ENCODE measurements at regions not wholly inside any gene's neighbourhood (a gene's known extent, or its start where the extent isn't known, plus 50 kb on each side); places are given as distances from the start of the nearest gene placed in this dataset.

- Histone ChIP-seq H3K36me3 (ENCODE audit: control insufficient read depth in 2 of 2, insufficient read depth in 2 of 2, low read length in 1 of 2) (no peaks in the 10 kb centered on the region), H3K27me3 (replicated peaks in 1 of 2; ENCODE audit: control insufficient read depth in 2 of 2, insufficient read depth in 2 of 2, low read length in 1 of 2) (no peaks in the 10 kb centered on the region), H3K9ac (ENCODE audit: control insufficient read depth, insufficient read depth, low read length) (no peak overlapping the region), H3K4me2 (ENCODE audit: control insufficient read depth, insufficient read depth) (no peak overlapping the region), H2AFZ (ENCODE audit: control insufficient read depth, low read depth, low read length) (no peak overlapping the region), H3K9me3 (replicated peaks; ENCODE audit: control insufficient read depth, insufficient read depth, low read length) (no peaks in the 10 kb centered on the region; the same call in 1 of the 3 replicates), H4K20me1 (ENCODE audit: control insufficient read depth, insufficient read depth) (no peaks in the 10 kb centered on the region), H3K4me3 (no peak overlapping the region), H3K79me2 (ENCODE audit: control insufficient read depth, insufficient read depth, low read length) (no peaks in the 10 kb centered on the region), H3K4me1 (ENCODE audit: control insufficient read depth, insufficient read depth, low read length) (no peaks in the 10 kb centered on the region), H3K27ac (ENCODE audit: control insufficient read depth, insufficient read depth) (no peak overlapping the region)
- BruUV-seq (replicated peaks) = no TSS peak
- no peak for ATAC-seq
- TF ChIP-seq MTA3 (IDR thresholded peaks at IDR 0.05; ENCODE audit: borderline replicate concordance, low read length) = no peak
- TF ChIP-seq, protein P1, sequence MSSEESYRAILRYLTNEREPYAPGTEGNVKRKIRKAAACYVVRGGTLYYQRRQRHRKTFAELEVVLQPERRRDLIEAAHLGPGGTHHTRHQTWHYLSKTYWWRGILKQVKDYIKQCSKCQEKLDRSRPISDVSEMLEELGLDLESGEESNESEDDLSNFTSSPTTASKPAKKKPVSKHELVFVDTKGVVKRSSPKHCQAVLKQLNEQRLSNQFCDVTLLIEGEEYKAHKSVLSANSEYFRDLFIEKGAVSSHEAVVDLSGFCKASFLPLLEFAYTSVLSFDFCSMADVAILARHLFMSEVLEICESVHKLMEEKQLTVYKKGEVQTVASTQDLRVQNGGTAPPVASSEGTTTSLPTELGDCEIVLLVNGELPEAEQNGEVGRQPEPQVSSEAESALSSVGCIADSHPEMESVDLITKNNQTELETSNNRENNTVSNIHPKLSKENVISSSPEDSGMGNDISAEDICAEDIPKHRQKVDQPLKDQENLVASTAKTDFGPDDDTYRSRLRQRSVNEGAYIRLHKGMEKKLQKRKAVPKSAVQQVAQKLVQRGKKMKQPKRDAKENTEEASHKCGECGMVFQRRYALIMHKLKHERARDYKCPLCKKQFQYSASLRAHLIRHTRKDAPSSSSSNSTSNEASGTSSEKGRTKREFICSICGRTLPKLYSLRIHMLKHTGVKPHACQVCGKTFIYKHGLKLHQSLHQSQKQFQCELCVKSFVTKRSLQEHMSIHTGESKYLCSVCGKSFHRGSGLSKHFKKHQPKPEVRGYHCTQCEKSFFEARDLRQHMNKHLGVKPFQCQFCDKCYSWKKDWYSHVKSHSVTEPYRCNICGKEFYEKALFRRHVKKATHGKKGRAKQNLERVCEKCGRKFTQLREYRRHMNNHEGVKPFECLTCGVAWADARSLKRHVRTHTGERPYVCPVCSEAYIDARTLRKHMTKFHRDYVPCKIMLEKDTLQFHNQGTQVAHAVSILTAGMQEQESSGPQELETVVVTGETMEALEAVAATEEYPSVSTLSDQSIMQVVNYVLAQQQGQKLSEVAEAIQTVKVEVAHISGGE (CRISPR knock-in tag; IDR thresholded peaks at IDR 0.05) = no peak
- TF ChIP-seq, protein P2, sequence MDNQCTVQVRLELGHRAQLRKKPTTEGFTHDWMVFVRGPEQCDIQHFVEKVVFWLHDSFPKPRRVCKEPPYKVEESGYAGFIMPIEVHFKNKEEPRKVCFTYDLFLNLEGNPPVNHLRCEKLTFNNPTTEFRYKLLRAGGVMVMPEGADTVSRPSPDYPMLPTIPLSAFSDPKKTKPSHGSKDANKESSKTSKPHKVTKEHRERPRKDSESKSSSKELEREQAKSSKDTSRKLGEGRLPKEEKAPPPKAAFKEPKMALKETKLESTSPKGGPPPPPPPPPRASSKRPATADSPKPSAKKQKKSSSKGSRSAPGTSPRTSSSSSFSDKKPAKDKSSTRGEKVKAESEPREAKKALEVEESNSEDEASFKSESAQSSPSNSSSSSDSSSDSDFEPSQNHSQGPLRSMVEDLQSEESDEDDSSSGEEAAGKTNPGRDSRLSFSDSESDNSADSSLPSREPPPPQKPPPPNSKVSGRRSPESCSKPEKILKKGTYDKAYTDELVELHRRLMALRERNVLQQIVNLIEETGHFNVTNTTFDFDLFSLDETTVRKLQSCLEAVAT (IDR thresholded peaks at IDR 0.05) = no peak
- TF ChIP-seq CHD1 (IDR thresholded peaks at IDR 0.05; ENCODE audit: low read depth, low read length) = no peak
- no peak for TF ChIP-seq SIX5 (IDR thresholded peaks at IDR 0.05; ENCODE audit: low read depth, low read length, severe bottlenecking)
- no peak for TF ChIP-seq ZNF217 (IDR thresholded peaks at IDR 0.05)
- no peak for TF ChIP-seq EGR1 (IDR thresholded peaks at IDR 0.05; ENCODE audit: borderline replicate concordance in 1 of 2, low read depth in 2 of 2, low read length in 2 of 2)
- TF ChIP-seq, protein P3, sequence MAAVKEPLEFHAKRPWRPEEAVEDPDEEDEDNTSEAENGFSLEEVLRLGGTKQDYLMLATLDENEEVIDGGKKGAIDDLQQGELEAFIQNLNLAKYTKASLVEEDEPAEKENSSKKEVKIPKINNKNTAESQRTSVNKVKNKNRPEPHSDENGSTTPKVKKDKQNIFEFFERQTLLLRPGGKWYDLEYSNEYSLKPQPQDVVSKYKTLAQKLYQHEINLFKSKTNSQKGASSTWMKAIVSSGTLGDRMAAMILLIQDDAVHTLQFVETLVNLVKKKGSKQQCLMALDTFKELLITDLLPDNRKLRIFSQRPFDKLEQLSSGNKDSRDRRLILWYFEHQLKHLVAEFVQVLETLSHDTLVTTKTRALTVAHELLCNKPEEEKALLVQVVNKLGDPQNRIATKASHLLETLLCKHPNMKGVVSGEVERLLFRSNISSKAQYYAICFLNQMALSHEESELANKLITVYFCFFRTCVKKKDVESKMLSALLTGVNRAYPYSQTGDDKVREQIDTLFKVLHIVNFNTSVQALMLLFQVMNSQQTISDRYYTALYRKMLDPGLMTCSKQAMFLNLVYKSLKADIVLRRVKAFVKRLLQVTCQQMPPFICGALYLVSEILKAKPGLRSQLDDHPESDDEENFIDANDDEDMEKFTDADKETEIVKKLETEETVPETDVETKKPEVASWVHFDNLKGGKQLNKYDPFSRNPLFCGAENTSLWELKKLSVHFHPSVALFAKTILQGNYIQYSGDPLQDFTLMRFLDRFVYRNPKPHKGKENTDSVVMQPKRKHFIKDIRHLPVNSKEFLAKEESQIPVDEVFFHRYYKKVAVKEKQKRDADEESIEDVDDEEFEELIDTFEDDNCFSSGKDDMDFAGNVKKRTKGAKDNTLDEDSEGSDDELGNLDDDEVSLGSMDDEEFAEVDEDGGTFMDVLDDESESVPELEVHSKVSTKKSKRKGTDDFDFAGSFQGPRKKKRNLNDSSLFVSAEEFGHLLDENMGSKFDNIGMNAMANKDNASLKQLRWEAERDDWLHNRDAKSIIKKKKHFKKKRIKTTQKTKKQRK (IDR thresholded peaks at IDR 0.05; ENCODE audit: low read depth, low read length) = no peak
- TF ChIP-seq CBFB (IDR thresholded peaks at IDR 0.05; ENCODE audit: low read depth) = no peak
- TF ChIP-seq TCF7 (IDR thresholded peaks at IDR 0.05; ENCODE audit: borderline replicate concordance) = no peak
- TF ChIP-seq ZBED1 (IDR thresholded peaks at IDR 0.05; ENCODE audit: borderline replicate concordance) = no peak
- no peak for TF ChIP-seq KDM1A (IDR thresholded peaks at IDR 0.05; ENCODE audit: borderline replicate concordance)
- TF ChIP-seq NFXL1 (IDR thresholded peaks at IDR 0.05; ENCODE audit: borderline replicate concordance) = no peak
- TF ChIP-seq, protein P4, sequence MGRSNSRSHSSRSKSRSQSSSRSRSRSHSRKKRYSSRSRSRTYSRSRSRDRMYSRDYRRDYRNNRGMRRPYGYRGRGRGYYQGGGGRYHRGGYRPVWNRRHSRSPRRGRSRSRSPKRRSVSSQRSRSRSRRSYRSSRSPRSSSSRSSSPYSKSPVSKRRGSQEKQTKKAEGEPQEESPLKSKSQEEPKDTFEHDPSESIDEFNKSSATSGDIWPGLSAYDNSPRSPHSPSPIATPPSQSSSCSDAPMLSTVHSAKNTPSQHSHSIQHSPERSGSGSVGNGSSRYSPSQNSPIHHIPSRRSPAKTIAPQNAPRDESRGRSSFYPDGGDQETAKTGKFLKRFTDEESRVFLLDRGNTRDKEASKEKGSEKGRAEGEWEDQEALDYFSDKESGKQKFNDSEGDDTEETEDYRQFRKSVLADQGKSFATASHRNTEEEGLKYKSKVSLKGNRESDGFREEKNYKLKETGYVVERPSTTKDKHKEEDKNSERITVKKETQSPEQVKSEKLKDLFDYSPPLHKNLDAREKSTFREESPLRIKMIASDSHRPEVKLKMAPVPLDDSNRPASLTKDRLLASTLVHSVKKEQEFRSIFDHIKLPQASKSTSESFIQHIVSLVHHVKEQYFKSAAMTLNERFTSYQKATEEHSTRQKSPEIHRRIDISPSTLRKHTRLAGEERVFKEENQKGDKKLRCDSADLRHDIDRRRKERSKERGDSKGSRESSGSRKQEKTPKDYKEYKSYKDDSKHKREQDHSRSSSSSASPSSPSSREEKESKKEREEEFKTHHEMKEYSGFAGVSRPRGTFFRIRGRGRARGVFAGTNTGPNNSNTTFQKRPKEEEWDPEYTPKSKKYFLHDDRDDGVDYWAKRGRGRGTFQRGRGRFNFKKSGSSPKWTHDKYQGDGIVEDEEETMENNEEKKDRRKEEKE (IDR thresholded peaks at IDR 0.05) = no peak
- TF ChIP-seq MTA2 (IDR thresholded peaks at IDR 0.05; ENCODE audit: low read depth) = no peak
- POLR2A ChIA-PET = interaction anchor here (0.5 kb wide), 1 partner anchor 426 kb away, joined by 3 read pairs; no protein-coding TSS in a partner anchor
- in situ Hi-C loops (cut with MboI) = no loop called here
- RAD21 ChIA-PET (ENCODE audit: unreplicated experiment) = no interaction called here
- CTCF ChIA-PET = no interaction called here
- intact Hi-C loops (cut with micrococcal nuclease; ENCODE audit: unreplicated experiment) = no loop called here
- SMC1A ChIA-PET (ENCODE audit: uncharacterized antibody, unreplicated experiment) = no interaction called here
- no peak for FAIRE-seq
- WGBS (ENCODE audit: insufficient coverage, insufficient replicate concordance, low lambda C conversion rate, missing lambda C conversion rate) = 11% methylated on average over 4 of the region's 4 CpGs
- no peak for DNase-seq (ENCODE audit: low read depth, low spot score)
Observed at GRCh38 chr11:55106391-55106790, 155.6 kb upstream of the TRIM48 start.

Data from GM12878 (cell line).